OCI-LY7 (cell line): ENCODE measurements at regions not wholly inside any gene's neighbourhood (a gene's known extent, or its start where the extent isn't known, plus 50 kb on each side); places are given as distances from the start of the nearest gene placed in this dataset.

Experiments used
- BruUV-seq: library from RNA; stranded (reverse); fragments of 400-500 nt; replicated peaks from 2 replicates; lab custom pipeline; 2021; lab: Mats Ljungman, UMichigan
- CTCF ChIA-PET: fragments of 300-600 bp; sonication (Branson Sonifier 250); formaldehyde crosslinking; loops from one replicate; lab custom pipeline; 2022; ENCODE audit warnings: antibody characterized with exemption; ENCODE audit not compliant: unreplicated experiment; lab: Charles Lee
- POLR2A ChIA-PET: fragments of 300-600 bp; sonication (Branson Sonifier 250); formaldehyde crosslinking; loops from one replicate; lab custom pipeline; 2022; ENCODE audit warnings: antibody characterized with exemption; lab: Charles Lee
- DNase-seq: peaks from one replicate; pipeline ENCODE4 v3.0.0-alpha.2; 2015; ENCODE audit warnings: low spot score
- H2AFZ ChIP-seq: fragments of 200-600 bp; sonication (generic), shearing (Covaris generic); 2 replicates; pipeline ENCODE4 v1.6.1; 2014; ENCODE audit warnings: mild to moderate bottlenecking, antibody characterized with exemption, low read length, moderate library complexity
- H3K27ac ChIP-seq: fragments of 200-600 bp; sonication (generic); 2 replicates; pipeline ENCODE4 v1.5.1; 2014; ENCODE audit warnings: mixed run types, low read depth, mild to moderate bottlenecking, moderate library complexity, low read length, inconsistent platforms; ENCODE audit not compliant: poor library complexity, severe bottlenecking
- H3K36me3 ChIP-seq: fragments of 200-600 bp; sonication (generic); 2 replicates; pipeline ENCODE4 v1.6.1; 2014; ENCODE audit warnings: mild to moderate bottlenecking, antibody characterized with exemption, low read length, moderate library complexity, mixed read lengths; ENCODE audit not compliant: insufficient read depth
- H3K4me1 ChIP-seq: fragments of 200-600 bp; sonication (generic); 2 replicates; pipeline ENCODE4 v1.5.1; 2014; ENCODE audit warnings: mild to moderate bottlenecking, low read length; ENCODE audit not compliant: insufficient read depth, poor library complexity, severe bottlenecking
- H3K4me2 ChIP-seq: fragments of 200-600 bp; sonication (generic); 2 replicates; pipeline ENCODE4 v1.6.1; 2014; ENCODE audit warnings: mild to moderate bottlenecking, low read length
- H3K4me3 ChIP-seq: fragments of 200-600 bp; sonication (generic); 2 replicates; pipeline ENCODE4 v1.5.1; 2014; ENCODE audit warnings: mild to moderate bottlenecking, low read depth, low read length; ENCODE audit not compliant: poor library complexity, severe bottlenecking
- H3K79me2 ChIP-seq: fragments of 200-600 bp; sonication (generic); 2 replicates; pipeline ENCODE4 v1.6.1; 2016; ENCODE audit warnings: low read depth, mild to moderate bottlenecking, low read length, moderate library complexity, mixed read lengths; ENCODE audit not compliant: insufficient read depth
- H3K9me2 ChIP-seq: fragments of 200-600 bp; sonication (generic); 2 replicates; pipeline ENCODE4 v1.6.1; 2016; ENCODE audit warnings: mild to moderate bottlenecking, low read length, mixed read lengths; ENCODE audit not compliant: insufficient read depth
- H3K9me3 ChIP-seq: fragments of 200-600 bp; sonication (generic); 2 replicates; pipeline ENCODE4 v1.6.1; 2014; ENCODE audit warnings: mild to moderate bottlenecking, mixed run types, low read length, mixed read lengths
- H4K20me1 ChIP-seq: fragments of 200-600 bp; sonication (generic); 2 replicates; pipeline ENCODE4 v1.6.1; 2014; ENCODE audit warnings: mild to moderate bottlenecking, antibody characterized with exemption, low read length, moderate library complexity, mixed read lengths; ENCODE audit not compliant: insufficient read depth
- CTCF ChIP-seq: fragments of 200-600 bp; sonication (generic); conservative IDR thresholded peaks from 2 replicates; pipeline ENCODE4 v1.5.1; 2014; ENCODE audit warnings: mild to moderate bottlenecking, antibody characterized with exemption, low read length, moderate library complexity, mixed read lengths
- EZH2phosphoT487 ChIP-seq: fragments of 200-600 bp; sonication (generic); IDR thresholded peaks from 2 replicates; pipeline ENCODE4 v1.6.1; 2018; ENCODE audit warnings: low read depth, borderline replicate concordance, mild to moderate bottlenecking, mixed run types, antibody characterized with exemption, low read length, moderate library complexity, mixed read lengths
- intact Hi-C: fragments of 100-400 bp; cut with micrococcal nuclease; formaldehyde crosslinking; loops from one replicate; pipeline ENCODE4 v1.10.0; 2022; ENCODE audit not compliant: unreplicated experiment

GRCh38 chr13:97600458-97601075 is 166.6 kb downstream of the RAP2A start:
- TF ChIP-seq EZH2phosphoT487 (no peak), CTCF (no peak)
- H3K4me1 ChIP-seq: no peaks in the 10 kb centered on the region
- no peaks in the 10 kb centered on the region for H3K9me3 ChIP-seq
- H3K79me2 ChIP-seq: no peaks in the 10 kb centered on the region
- H2AFZ ChIP-seq: no peak overlapping the region
- no peaks in the 10 kb centered on the region for H4K20me1 ChIP-seq
- H3K4me2 ChIP-seq: no peak overlapping the region
- ChIA-PET POLR2A (no interaction called here), CTCF (no interaction called here)
- no peak for DNase-seq
- no peaks in the 10 kb centered on the region for H3K9me2 ChIP-seq
- intact Hi-C loops: no loop called here
- no peak overlapping the region for H3K27ac ChIP-seq
- no peak overlapping the region for H3K4me3 ChIP-seq
- BruUV-seq: no TSS peak
- H3K36me3 ChIP-seq: no peaks in the 10 kb centered on the region

- Histone ChIP-seq H2AFZ (no peak overlapping the region), H3K9me3 (no peaks in the 10 kb centered on the region), H3K4me2 (no peak overlapping the region), H3K9me2 (no peaks in the 10 kb centered on the region), H3K4me1 (no peaks in the 10 kb centered on the region), H3K4me3 (no peak overlapping the region), H4K20me1 (no peaks in the 10 kb centered on the region), H3K79me2 (no peaks in the 10 kb centered on the region), H3K36me3 (no peaks in the 10 kb centered on the region), H3K27ac (no peak overlapping the region)
- POLR2A ChIA-PET: no interaction called here
- BruUV-seq: no TSS peak
- no peak for DNase-seq
- TF ChIP-seq EZH2phosphoT487 (no peak), CTCF (no peak)
- intact Hi-C loops: no loop called here
- CTCF ChIA-PET: no interaction called here
These were observed 181.3 kb downstream of the RAP2A start for GRCh38 chr13:97615266-97615665.

GRCh38 chr13:97616385-97616784 is 182.4 kb downstream of the RAP2A start:
- TF ChIP-seq EZH2phosphoT487: no peak
- TF ChIP-seq CTCF: no peak
- BruUV-seq: no TSS peak
- intact Hi-C loops: no loop called here

More at GRCh38 chr13:97616385-97616784, 182.4 kb downstream of the RAP2A start:
- no peaks in the 10 kb centered on the region for H3K36me3 ChIP-seq
- H3K4me2 ChIP-seq: no peak overlapping the region
- POLR2A ChIA-PET: no interaction called here
- H3K4me1 ChIP-seq: no peaks in the 10 kb centered on the region
- H3K4me3 ChIP-seq: no peak overlapping the region
- H3K9me3 ChIP-seq: no peaks in the 10 kb centered on the region
- H2AFZ ChIP-seq: no peak overlapping the region
- no peak for DNase-seq
- H3K27ac ChIP-seq: no peak overlapping the region
- H3K79me2 ChIP-seq: no peaks in the 10 kb centered on the region
- CTCF ChIA-PET: no interaction called here
- H3K9me2 ChIP-seq: no peaks in the 10 kb centered on the region
- H4K20me1 ChIP-seq: no peaks in the 10 kb centered on the region
